ENCODE measurements at regions not wholly inside any gene's neighbourhood (a gene's known extent, or its start where the extent isn't known, plus 50 kb on each side); places are given as distances from the start of the nearest gene placed in this dataset.

GRCh38 chr3:139286241-139286640, 57.6 kb upstream of the MRPS22 start:
- DNase-seq = no peak

- DNase-seq = no peak
Measured at GRCh38 chr3:139286825-139287224, 57.0 kb upstream of the MRPS22 start.

- no peak for DNase-seq
Measured at GRCh38 chr3:139287557-139287956, 56.3 kb upstream of the MRPS22 start.

GRCh38 chr3:139288266-139288821, 55.5 kb upstream of the MRPS22 start:
- DNase-seq = no peak

- DNase-seq = no peak
Measured at GRCh38 chr3:139289860-139290524, 53.8 kb upstream of the MRPS22 start.

GRCh38 chr3:139291276-139292051, 52.4 kb upstream of the MRPS22 start:
- no peak for DNase-seq

- DNase-seq = no peak
Measured at GRCh38 chr3:139292192-139292591, 51.6 kb upstream of the MRPS22 start.

- DNase-seq = no peak
Measured at GRCh38 chr3:139292711-139293664, 50.8 kb upstream of the MRPS22 start.

GRCh38 chr3:139293665-139294023, 50.2 kb upstream of the MRPS22 start:
- DNase-seq = no peak

Measured in KG1 (cell line).